BLaER1 treated with 17β-estradiol and CSF1 and Interleukin-3, amounts not matched to agents 10 nM and 100 nM (cell line): ENCODE measurements at regions not wholly inside any gene's neighbourhood (a gene's known extent, or its start where the extent isn't known, plus 50 kb on each side); places are given as distances from the start of the nearest gene placed in this dataset.
A peak's percentile ranks its signal among the peaks of the same experiment; 100 is the strongest.
"Not testable (repeated sequence)": the region's sequence is repeated elsewhere in the genome, so short reads cannot be mapped to it uniquely, and the experiment has no call there.

Experiments used
- H3K27ac ChIP-seq, 11 experiments: shearing (Covaris generic); formaldehyde crosslinking; 2 replicates each; pipeline ENCODE4 v1.8.1; 2022
- H3K27me3 ChIP-seq, 11 experiments: shearing (Covaris generic); formaldehyde crosslinking; 2 replicates each; pipeline ENCODE4 v1.8.1; 2022
- H3K36me3 ChIP-seq, 11 experiments: shearing (Covaris generic); formaldehyde crosslinking; 2 replicates each; pipeline ENCODE4 v1.8.1; 2022
- H3K4me1 ChIP-seq, 10 experiments: shearing (Covaris generic); formaldehyde crosslinking; 2 replicates each; pipeline ENCODE4 v1.8.1; 2022
- H3K4me2 ChIP-seq, 11 experiments: shearing (Covaris generic); formaldehyde crosslinking; 2 replicates each; pipeline ENCODE4 v1.8.1; 2022
- H3K4me3 ChIP-seq, 10 experiments: shearing (Covaris generic); formaldehyde crosslinking; 2 replicates each; pipeline ENCODE4 v1.8.1; 2022
- H3K9ac ChIP-seq, 11 experiments: shearing (Covaris generic); formaldehyde crosslinking; 2 replicates each; pipeline ENCODE4 v1.8.1; 2022
- H3K9me3 ChIP-seq, 11 experiments: shearing (Covaris generic); formaldehyde crosslinking; replicated peaks in 1 of 11; 2 replicates each; pipeline ENCODE4 v1.8.1; 2022
- H4K20me1 ChIP-seq, 11 experiments: shearing (Covaris generic); formaldehyde crosslinking; 2 replicates each; pipeline ENCODE4 v1.8.1; 2022
- Cebpa-rat ChIP-seq, 11 experiments: shearing (Covaris generic); IDR thresholded peaks; 2 replicates each; pipeline ENCODE4 v1.8.1; 2022

DNA sequence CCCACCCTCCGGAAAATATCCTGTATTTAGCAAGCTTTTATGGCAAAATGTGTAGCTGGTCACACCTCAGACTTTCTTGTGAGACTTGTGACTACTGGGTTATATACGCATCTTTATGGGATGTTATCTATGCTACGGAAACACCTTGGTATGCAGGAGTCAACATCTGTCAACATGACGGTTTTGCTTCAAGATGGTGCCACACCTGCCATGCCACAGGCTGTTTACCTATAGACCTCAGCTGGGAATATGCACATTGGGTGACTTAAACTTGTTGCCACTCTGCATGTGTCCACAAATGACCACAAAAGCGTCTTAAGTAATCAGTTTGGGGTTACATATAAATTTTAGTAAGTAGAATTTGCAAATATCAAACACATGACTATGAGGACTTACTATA is 192.3 kb upstream of the ATP6AP2 start:
- Histone ChIP-seq H3K4me3 (no peak overlapping the region), H3K4me2 (no peak overlapping the region), H3K27me3 (no peaks in the 10 kb centered on the region), H3K27ac (no peak overlapping the region), H3K9ac (no peak overlapping the region), H3K36me3 (no peaks in the 10 kb centered on the region), H3K4me1 (peaks cover 18 to 46% (median 41%) of the 10 kb centered on the region in 10 experiments; a peak in 19 of 20 replicates), H4K20me1 (no peaks in the 10 kb centered on the region), H3K9me3 (peaks cover 0 to 11% (median 4%) of the 10 kb centered on the region in 11 experiments; a peak in 12 of 22 replicates)
- no peak for TF ChIP-seq Cebpa-rat (IDR thresholded peaks at IDR 0.05)

DNA sequence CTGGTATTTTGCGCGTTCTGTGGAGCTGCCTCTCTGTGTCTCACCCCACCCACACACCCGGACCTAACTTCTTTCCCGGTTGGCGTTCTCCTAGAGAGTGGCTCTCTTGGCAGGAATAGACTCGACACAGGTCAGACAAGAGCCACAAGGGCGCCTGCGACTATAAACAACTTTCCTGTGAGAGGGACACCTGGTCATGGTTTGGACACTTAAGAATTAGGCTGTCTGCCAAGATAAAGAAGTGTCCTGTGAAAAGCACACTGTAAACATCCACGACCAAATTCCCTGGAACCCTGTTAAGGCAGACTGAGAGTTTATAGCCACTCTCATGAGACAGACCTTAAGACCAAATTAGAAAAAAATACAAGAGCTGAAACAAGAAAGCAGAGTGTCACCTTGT is 192.9 kb upstream of the ATP6AP2 start:
- Histone ChIP-seq H3K27ac (peak overlapping the region in 2 of 11 experiments; percentile 65 to 78; a peak in 3 of 22 replicates), H3K4me2 (peak overlapping the region in 3 of 11 experiments; percentile 43 to 85 (median 67); a peak in 2 of 22 replicates), H3K4me1 (peaks cover 18 to 48% (median 41%) of the 10 kb centered on the region in 10 experiments; a peak in 19 of 20 replicates)
- not testable (repeated sequence) for H3K9me3 ChIP-seq, H3K9ac ChIP-seq, H3K27me3 ChIP-seq, H3K4me3 ChIP-seq, H3K36me3 ChIP-seq, H4K20me1 ChIP-seq

DNA sequence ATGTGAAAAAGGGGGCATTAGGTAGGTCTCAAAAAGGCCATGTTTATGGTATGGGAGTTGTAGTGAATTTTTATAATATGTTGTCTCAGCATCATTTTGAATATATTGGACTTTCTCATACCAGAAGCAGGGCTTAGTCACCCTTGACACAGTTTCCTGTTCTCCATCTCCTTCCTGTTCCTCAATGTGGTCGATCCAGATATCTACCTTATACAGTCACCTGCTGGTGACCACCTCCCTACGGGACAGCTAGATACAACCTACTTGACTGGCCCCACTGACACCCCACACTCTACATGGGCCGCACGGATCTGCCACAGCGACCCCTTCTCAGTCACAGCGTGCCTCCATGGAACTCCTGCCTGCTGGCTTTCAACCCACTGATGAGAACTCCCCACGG is 193.5 kb upstream of the ATP6AP2 start:
- H3K27me3 ChIP-seq, H4K20me1 ChIP-seq, H3K9ac ChIP-seq, H3K9me3 ChIP-seq, H3K4me3 ChIP-seq, H3K36me3 ChIP-seq: not testable (repeated sequence)
- peak overlapping the region in 4 of 11 experiments; percentile 62 to 78 (median 68); a peak in 7 of 22 replicates for H3K27ac ChIP-seq
- peak overlapping the region in 9 of 11 experiments; percentile 8 to 85 (median 46); a peak in 16 of 22 replicates for H3K4me2 ChIP-seq
- H3K4me1 ChIP-seq: peaks cover 18 to 48% (median 41%) of the 10 kb centered on the region in 10 experiments; a peak in 19 of 20 replicates

DNA sequence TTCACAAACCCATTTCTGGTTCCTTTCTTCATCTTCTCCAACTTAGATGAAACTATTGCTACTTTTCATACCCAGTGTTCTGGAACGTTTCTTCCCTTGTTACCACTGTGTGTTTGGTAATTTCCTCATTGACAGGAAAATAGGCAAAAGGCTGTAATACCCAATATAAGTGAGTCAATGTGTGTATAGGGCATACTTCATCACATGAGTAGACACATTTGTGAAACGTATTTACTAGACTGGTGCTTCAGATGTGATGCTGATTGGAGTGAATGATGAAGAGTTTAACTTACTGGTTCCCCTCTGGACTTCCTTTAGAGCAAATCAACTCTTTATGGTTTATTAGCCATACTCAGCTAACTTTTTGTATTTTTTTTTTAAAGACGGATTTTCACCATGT is 195.1 kb upstream of the ATP6AP2 start:
- Histone ChIP-seq H3K9ac (peak overlapping the region in 5 of 11 experiments; percentile 8 to 51 (median 40); a peak in 5 of 22 replicates), H3K4me1 (peaks cover 25 to 61% (median 51%) of the 10 kb centered on the region in 10 experiments), H3K27ac (peak overlapping the region in 9 of 11 experiments; percentile 32 to 78 (median 55); a peak in 17 of 22 replicates), H3K4me2 (peak overlapping the region in 10 of 11 experiments; percentile 14 to 85 (median 56); a peak in 18 of 22 replicates), H3K36me3 (no peaks in the 10 kb centered on the region), H3K4me3 (no peak overlapping the region), H4K20me1 (no peaks in the 10 kb centered on the region), H3K9me3 (peaks cover 0 to 8% (median 0%) of the 10 kb centered on the region in 11 experiments; a peak in 2 of 22 replicates), H3K27me3 (no peaks in the 10 kb centered on the region)
- peak in 1 of 11 experiments; percentile 14; a peak in 1 of 22 replicates for TF ChIP-seq Cebpa-rat (IDR thresholded peaks at IDR 0.05)

DNA sequence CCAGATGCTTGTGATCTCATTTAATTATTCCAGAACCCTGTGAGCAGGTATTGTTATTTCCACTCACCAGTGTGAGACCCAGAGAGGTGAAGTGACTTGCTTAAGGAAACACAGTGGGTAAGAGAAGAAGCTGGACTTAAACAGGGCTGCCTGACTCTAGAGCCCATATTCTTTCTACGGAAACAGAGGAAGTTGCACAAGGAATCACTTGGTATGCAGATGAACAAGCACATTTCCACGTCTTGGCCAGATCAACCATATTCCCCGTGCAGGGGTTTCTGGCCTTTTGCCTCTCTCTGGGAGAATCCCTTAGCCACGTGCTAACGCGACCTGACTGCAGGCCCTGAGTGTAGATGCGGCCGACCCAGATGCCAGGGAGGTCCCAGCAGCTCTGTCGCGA is 195.5 kb upstream of the ATP6AP2 start:
- peak in 1 of 11 experiments; percentile 46; a peak in 2 of 22 replicates for TF ChIP-seq Cebpa-rat (IDR thresholded peaks at IDR 0.05)

DNA sequence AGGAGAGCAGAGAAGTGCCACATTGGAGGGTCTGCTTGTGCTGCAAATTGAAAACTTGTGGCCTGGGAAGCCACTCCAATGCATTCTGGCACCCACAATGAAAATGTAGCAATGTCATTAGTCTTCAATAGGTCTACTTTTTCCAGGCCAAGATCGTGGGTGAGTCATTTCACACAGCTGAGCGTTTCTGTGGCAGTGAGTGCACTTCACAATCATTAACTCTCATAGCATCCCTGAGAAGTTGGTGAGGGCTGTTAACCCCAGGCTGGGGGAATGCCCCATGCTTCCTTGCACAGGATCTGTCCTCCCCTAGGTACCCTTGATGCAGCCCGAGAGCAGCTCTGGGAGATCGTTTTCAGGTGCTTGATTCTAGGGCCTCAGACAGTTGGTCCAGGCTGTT is 196.8 kb upstream of the ATP6AP2 start:
- H3K4me2 ChIP-seq: peak overlapping the region in 9 of 11 experiments; percentile 32 to 85 (median 67); a peak in 18 of 22 replicates

More for the DNA sequence above, 195.5 kb upstream of the ATP6AP2 start:
- H3K36me3 ChIP-seq: no peaks in the 10 kb centered on the region
- peak overlapping the region in 9 of 11 experiments; percentile 32 to 78 (median 55); a peak in 17 of 22 replicates for H3K27ac ChIP-seq
- no peak overlapping the region for H3K4me3 ChIP-seq
- peak overlapping the region; percentile 14 to 85 (median 46); a peak in 19 of 22 replicates for H3K4me2 ChIP-seq
- H3K27me3 ChIP-seq: no peaks in the 10 kb centered on the region
- no peaks in the 10 kb centered on the region for H4K20me1 ChIP-seq
- peaks cover 0 to 8% (median 0%) of the 10 kb centered on the region in 11 experiments; a peak in 2 of 22 replicates for H3K9me3 ChIP-seq
- peak overlapping the region in 5 of 11 experiments; percentile 8 to 51 (median 40); a peak in 6 of 22 replicates for H3K9ac ChIP-seq
- H3K4me1 ChIP-seq: peaks cover 29 to 65% (median 53%) of the 10 kb centered on the region in 10 experiments

DNA sequence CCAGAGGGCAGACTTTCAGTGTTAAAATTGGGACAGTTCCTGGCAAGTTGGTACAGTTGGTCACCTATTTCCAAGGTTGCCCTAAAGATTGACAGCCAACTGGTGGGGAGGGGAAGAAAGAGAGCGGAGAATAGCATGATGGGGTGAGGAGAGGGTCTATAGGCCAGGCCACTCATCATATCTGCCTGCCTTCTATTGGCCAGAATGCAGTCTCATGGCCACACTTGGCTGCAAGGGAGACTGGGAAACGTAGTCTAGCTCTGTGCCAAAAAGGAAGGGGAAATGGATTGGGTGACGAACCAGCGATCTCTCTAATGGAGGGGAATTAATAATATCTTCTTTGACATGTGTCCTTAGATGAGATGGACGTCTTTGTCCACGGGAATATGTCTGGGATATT is 197.4 kb upstream of the ATP6AP2 start:
- Histone ChIP-seq H3K9me3 (peaks cover 0 to 8% (median 0%) of the 10 kb centered on the region in 11 experiments; a peak in 2 of 22 replicates), H3K27me3 (no peaks in the 10 kb centered on the region), H4K20me1 (no peaks in the 10 kb centered on the region), H3K4me2 (peak overlapping the region in 6 of 11 experiments; percentile 43 to 85 (median 69); a peak in 8 of 22 replicates), H3K27ac (peak overlapping the region in 4 of 11 experiments; percentile 6 to 78 (median 64); a peak in 5 of 22 replicates), H3K4me3 (no peak overlapping the region), H3K36me3 (no peaks in the 10 kb centered on the region), H3K9ac (no peak overlapping the region), H3K4me1 (peaks cover 32 to 74% (median 62%) of the 10 kb centered on the region in 10 experiments)
- TF ChIP-seq Cebpa-rat (IDR thresholded peaks at IDR 0.05): no peak

More for the DNA sequence above, 196.8 kb upstream of the ATP6AP2 start:
- Histone ChIP-seq H3K27me3 (no peaks in the 10 kb centered on the region), H3K36me3 (no peaks in the 10 kb centered on the region), H3K4me3 (no peak overlapping the region), H3K9me3 (peaks cover 0 to 8% (median 0%) of the 10 kb centered on the region in 11 experiments; a peak in 2 of 22 replicates), H4K20me1 (no peaks in the 10 kb centered on the region), H3K27ac (peak overlapping the region in 6 of 11 experiments; percentile 47 to 78 (median 64); a peak in 8 of 22 replicates), H3K4me1 (peaks cover 32 to 74% (median 62%) of the 10 kb centered on the region in 10 experiments), H3K9ac (peak overlapping the region in 1 of 11 experiments; percentile 46; a peak in 1 of 22 replicates)
- no peak for TF ChIP-seq Cebpa-rat (IDR thresholded peaks at IDR 0.05)

DNA sequence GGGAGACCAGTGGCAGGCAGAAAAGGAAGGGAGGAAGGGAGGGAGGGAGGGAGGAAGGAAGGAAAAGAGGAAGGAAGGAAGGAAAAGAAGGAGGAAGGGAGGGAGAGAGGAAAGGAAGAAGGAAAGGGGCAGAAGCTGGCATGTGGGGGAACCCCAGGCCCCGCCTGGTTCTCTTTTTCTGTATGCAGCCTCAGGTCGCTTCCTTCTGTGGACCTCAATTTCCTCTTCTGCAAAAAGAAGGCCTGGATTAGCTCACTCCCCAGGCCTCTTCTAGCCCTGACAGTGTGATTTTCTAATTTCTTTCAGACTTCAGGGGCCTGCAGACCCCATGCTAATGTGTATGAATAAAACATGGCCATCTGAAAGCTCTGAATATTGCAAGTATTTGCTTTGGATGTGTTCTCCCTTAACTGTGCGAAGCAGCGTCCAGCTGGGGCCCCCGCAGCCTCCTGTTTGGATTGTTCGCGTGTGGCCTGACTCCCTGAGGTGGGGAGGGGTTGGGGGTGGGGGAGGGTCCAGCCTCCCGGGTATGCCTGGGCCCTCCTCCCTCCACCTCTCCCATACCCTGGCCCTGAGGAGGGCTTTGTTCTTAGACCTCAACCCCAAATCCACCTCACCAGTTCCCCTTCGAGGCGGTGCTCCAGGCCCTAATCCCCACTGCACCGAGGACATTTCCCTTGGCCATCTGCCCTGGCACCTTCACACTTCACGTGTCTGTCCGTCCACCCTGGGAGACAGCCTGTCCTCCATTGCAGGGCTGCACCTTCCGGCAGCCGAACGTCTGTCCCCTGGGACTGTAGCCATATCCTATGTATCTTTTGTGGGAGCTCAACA is 199.9 kb upstream of the ATP6AP2 start:
- Histone ChIP-seq H3K27me3 (no peaks in the 10 kb centered on the region), H3K4me1 (peaks cover 32 to 53% (median 44%) of the 10 kb centered on the region in 10 experiments), H3K9me3 (no peaks in the 10 kb centered on the region), H3K27ac (peak overlapping the region in 6 of 11 experiments; percentile 25 to 57 (median 52); a peak in 10 of 22 replicates), H3K4me2 (peak overlapping the region in 10 of 11 experiments; percentile 22 to 79 (median 57); a peak in 15 of 22 replicates), H3K9ac (peak overlapping the region in 1 of 11 experiments; percentile 22; a peak in 2 of 22 replicates), H3K4me3 (no peak overlapping the region), H4K20me1 (no peaks in the 10 kb centered on the region), H3K36me3 (no peaks in the 10 kb centered on the region)
- TF ChIP-seq Cebpa-rat (IDR thresholded peaks at IDR 0.05): no peak

DNA sequence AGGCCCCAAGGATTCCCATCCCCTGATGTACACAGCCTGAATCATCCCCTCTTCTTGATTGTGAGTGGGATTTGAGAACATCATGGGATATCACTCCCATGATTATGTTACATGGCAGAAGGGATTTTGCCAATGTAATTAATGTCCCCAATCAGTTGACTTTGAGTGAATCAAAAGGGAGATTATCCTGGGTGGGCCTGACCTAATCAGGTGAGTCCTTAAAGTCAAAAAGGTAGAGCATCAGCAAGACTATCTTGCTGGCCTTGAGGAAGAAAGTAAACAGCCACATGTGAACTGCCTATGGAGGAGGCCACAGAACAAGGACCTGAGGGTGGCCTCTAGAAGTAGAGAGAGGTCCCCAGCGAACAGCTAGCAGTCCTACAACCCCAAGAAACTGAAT is 203.1 kb upstream of the ATP6AP2 start:
- Histone ChIP-seq H3K9me3 (no peaks in the 10 kb centered on the region), H4K20me1 (no peaks in the 10 kb centered on the region), H3K4me1 (peaks cover 9 to 26% (median 20%) of the 10 kb centered on the region in 10 experiments; a peak in 19 of 20 replicates), H3K4me2 (no peak overlapping the region), H3K4me3 (no peak overlapping the region), H3K9ac (no peak overlapping the region), H3K27ac (no peak overlapping the region), H3K36me3 (no peaks in the 10 kb centered on the region), H3K27me3 (no peaks in the 10 kb centered on the region)
- TF ChIP-seq Cebpa-rat (IDR thresholded peaks at IDR 0.05): no peak
